SK-N-SH (cell line): ENCODE measurements at regions not wholly inside any gene's neighbourhood (a gene's known extent, or its start where the extent isn't known, plus 50 kb on each side); places are given as distances from the start of the nearest gene placed in this dataset.

ENCODE experiments used
- CTCF ChIA-PET: fragments of 300-600, 350-600 bp; formaldehyde crosslinking; extraction: SDS; loops from one replicate; lab custom pipeline; 2021; lab: Yijun Ruan, JAX
- POLR2A ChIA-PET: fragments of 350-600 bp; sonication (Branson Sonifier 250); formaldehyde crosslinking; extraction: SDS; loops from one replicate; lab custom pipeline; 2020; ENCODE audit warnings: antibody characterized with exemption, inconsistent platforms; lab: Yijun Ruan, JAX
- DNase-seq: peaks from one replicate; pipeline ENCODE4 v3.0.0; 2012
- H2AFZ ChIP-seq: fragments of 200-600 bp; sonication (generic); 2 replicates; pipeline ENCODE4 v1.8.1; 2016; ENCODE audit warnings: antibody characterized with exemption, mild to moderate bottlenecking, low read depth
- H3F3A ChIP-seq: fragments of 200-600 bp; sonication (generic); replicated peaks from 2 replicates; pipeline ENCODE3; 2016; ENCODE audit warnings: antibody characterized with exemption, mild to moderate bottlenecking; ENCODE audit not compliant: insufficient read depth
- H3K27ac ChIP-seq, 2 experiments: fragments of 200-500 bp in 1 of 2; fragments of 200-600 bp in 1 of 2; sonication (Bioruptor generic) in 1 of 2; sonication (generic), shearing (Covaris generic) in 1 of 2; 2 replicates each; pipeline versions ENCODE4 v1.5.1 to v1.6.1; 2014 to 2016; ENCODE audit warnings: low read depth in 2 of 2, inconsistent platforms in 1 of 2, low read length in 1 of 2, mild to moderate bottlenecking in 1 of 2, mixed read lengths in 1 of 2
- H3K27me3 ChIP-seq: fragments of 200-600 bp; sonication (generic), shearing (Covaris generic); 2 replicates; pipeline ENCODE4 v1.6.1; 2016; ENCODE audit warnings: mixed run types; ENCODE audit not compliant: insufficient read depth
- H3K36me3 ChIP-seq, 2 experiments: fragments of 200-500 bp in 1 of 2; fragments of 200-600 bp in 1 of 2; sonication (Bioruptor generic) in 1 of 2; sonication (generic) in 1 of 2; replicated peaks in 1 of 2; 2 replicates each; pipeline versions ENCODE3 to v1.5.1; 2014 to 2016; ENCODE audit warnings: low read length in 1 of 2, mild to moderate bottlenecking in 1 of 2; ENCODE audit not compliant: insufficient read depth in 2 of 2, control insufficient read depth in 1 of 2
- H3K4me1 ChIP-seq, 2 experiments: fragments of 200-500 bp in 1 of 2; fragments of 200-600 bp in 1 of 2; sonication (Bioruptor generic) in 1 of 2; sonication (generic), shearing (Covaris generic) in 1 of 2; 2 replicates each; pipeline versions ENCODE4 v1.5.1 to v1.6.1; 2014 to 2016; ENCODE audit warnings: low read depth in 1 of 2, low read length in 1 of 2, mixed run types in 1 of 2; ENCODE audit not compliant: insufficient read depth in 2 of 2, control insufficient read depth in 1 of 2
- H3K4me2 ChIP-seq: fragments of 200-600 bp; sonication (generic), shearing (Covaris generic); 2 replicates; pipeline ENCODE4 v1.6.1; 2017; ENCODE audit warnings: mixed run types
- H3K4me3 ChIP-seq, 2 experiments: fragments of 200-500 bp in 1 of 2; fragments of 200-600 bp in 1 of 2; sonication (Bioruptor generic) in 1 of 2; sonication (generic), shearing (Covaris generic) in 1 of 2; 2 replicates each; pipeline versions ENCODE4 v1.5.1 to v1.8.1; 2014 to 2016; ENCODE audit warnings: low read depth in 2 of 2, inconsistent platforms in 1 of 2, low read length in 1 of 2, mild to moderate bottlenecking in 1 of 2, mixed read lengths in 1 of 2, moderate library complexity in 1 of 2
- H3K79me2 ChIP-seq: fragments of 200-600 bp; sonication (generic); 2 replicates; pipeline ENCODE4 v1.8.1; 2017; ENCODE audit warnings: mild to moderate bottlenecking; ENCODE audit not compliant: insufficient read depth
- H3K9ac ChIP-seq: fragments of 200-600 bp; sonication (generic); 2 replicates; pipeline ENCODE4 v1.6.1; 2017; ENCODE audit warnings: mixed run types
- H3K9me2 ChIP-seq: fragments of 200-600 bp; sonication (generic); 2 replicates; pipeline ENCODE4 v1.6.1; 2017; ENCODE audit warnings: mixed run types
- H3K9me3 ChIP-seq: fragments of 200-600 bp; sonication (generic); 2 replicates; pipeline ENCODE4 v1.6.1; 2017; ENCODE audit warnings: mixed run types, mild to moderate bottlenecking, moderate library complexity
- H4K20me1 ChIP-seq: fragments of 200-600 bp; sonication (generic); 2 replicates; pipeline ENCODE4 v1.6.1; 2017; ENCODE audit warnings: mild to moderate bottlenecking, mixed run types; ENCODE audit not compliant: insufficient read depth
- CTCF ChIP-seq: fragments of 200-600 bp; sonication (generic); IDR thresholded peaks from 2 replicates; pipeline ENCODE4 v1.6.1; 2017; ENCODE audit warnings: antibody characterized with exemption, mild to moderate bottlenecking, moderate library complexity
- ELF1 ChIP-seq: IDR thresholded peaks from 2 replicates; pipeline ENCODE4 v1.4.0; 2012
- FOSL2 ChIP-seq: IDR thresholded peaks from 2 replicates; pipeline ENCODE4 v1.4.0; 2012; ENCODE audit warnings: low read depth, mild to moderate bottlenecking, moderate library complexity, borderline replicate concordance
- FOXM1 ChIP-seq: IDR thresholded peaks from 2 replicates; pipeline ENCODE4 v1.4.0; 2012; ENCODE audit warnings: low read depth, mild to moderate bottlenecking
- NFIC ChIP-seq: IDR thresholded peaks from 2 replicates; pipeline ENCODE4 v1.4.0; 2012; ENCODE audit warnings: borderline replicate concordance
- NRF1 ChIP-seq: IDR thresholded peaks from 2 replicates; pipeline ENCODE4 v1.6.1; 2012; ENCODE audit warnings: low read depth, mild to moderate bottlenecking, low read length
- PBX3 ChIP-seq: IDR thresholded peaks from 2 replicates; pipeline ENCODE4; 2012
- RAD21 ChIP-seq: IDR thresholded peaks from 2 replicates; pipeline ENCODE4 v1.6.1; 2012; ENCODE audit warnings: mild to moderate bottlenecking, low read length
- RXRA ChIP-seq: IDR thresholded peaks from 2 replicates; pipeline ENCODE4 v1.4.0; 2012; ENCODE audit warnings: low read depth, mild to moderate bottlenecking, borderline replicate concordance
- SIN3A ChIP-seq: IDR thresholded peaks from 2 replicates; pipeline ENCODE4 v1.6.1; 2012; ENCODE audit warnings: low read depth, mild to moderate bottlenecking, low read length, moderate library complexity, borderline replicate concordance
- TAF1 ChIP-seq: IDR thresholded peaks from 2 replicates; pipeline ENCODE4 v1.6.1; 2012; ENCODE audit warnings: low read depth, mild to moderate bottlenecking, low read length, moderate library complexity, borderline replicate concordance
- TCF12 ChIP-seq: IDR thresholded peaks from 2 replicates; pipeline ENCODE4 v1.4.0; 2012
- WGBS: methylation state at CpG from one replicate; pipeline ENCODE4 v1.1.6; 2017; ENCODE audit warnings: low lambda C conversion rate; 5-methylcytosine and 5-hydroxymethylcytosine counted together
- TF ChIP-seq, protein P1 (sequence below): fragments of 150-350 bp; IDR thresholded peaks from 2 replicates; pipeline ENCODE4 v1.6.1; 2017; ENCODE audit warnings: antibody characterized with exemption, low read length, low read depth, borderline replicate concordance
- TF ChIP-seq, protein P2 (sequence below): IDR thresholded peaks from 2 replicates; pipeline ENCODE4 v1.4.0; 2012; ENCODE audit warnings: low read depth, borderline replicate concordance
- TF ChIP-seq, protein P3 (sequence below): fragments of 150-350 bp; IDR thresholded peaks from 2 replicates; pipeline ENCODE4 v1.6.1; 2016; ENCODE audit warnings: mild to moderate bottlenecking, low read depth, low read length

GRCh38 chr2:122186761-122187222, 431.3 kb downstream of the TSN start:
- no peak overlapping the region for H3K27ac ChIP-seq
- H4K20me1 ChIP-seq = no peaks in the 10 kb centered on the region
- no peaks in the 10 kb centered on the region for H3K36me3 ChIP-seq
- no peak for DNase-seq
- ChIA-PET CTCF (no interaction called here), POLR2A (no interaction called here)
- TF ChIP-seq FOXM1 = no peak
- no peak for TF ChIP-seq RAD21
- no peak for TF ChIP-seq ELF1
- TF ChIP-seq PBX3 = no peak
- TF ChIP-seq, protein P1, sequence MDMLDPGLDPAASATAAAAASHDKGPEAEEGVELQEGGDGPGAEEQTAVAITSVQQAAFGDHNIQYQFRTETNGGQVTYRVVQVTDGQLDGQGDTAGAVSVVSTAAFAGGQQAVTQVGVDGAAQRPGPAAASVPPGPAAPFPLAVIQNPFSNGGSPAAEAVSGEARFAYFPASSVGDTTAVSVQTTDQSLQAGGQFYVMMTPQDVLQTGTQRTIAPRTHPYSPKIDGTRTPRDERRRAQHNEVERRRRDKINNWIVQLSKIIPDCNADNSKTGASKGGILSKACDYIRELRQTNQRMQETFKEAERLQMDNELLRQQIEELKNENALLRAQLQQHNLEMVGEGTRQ = no peak
- no peak for TF ChIP-seq NFIC
- TF ChIP-seq FOSL2 = no peak
- no peak for TF ChIP-seq TCF12
- TF ChIP-seq TAF1 = no peak
- TF ChIP-seq, protein P2, sequence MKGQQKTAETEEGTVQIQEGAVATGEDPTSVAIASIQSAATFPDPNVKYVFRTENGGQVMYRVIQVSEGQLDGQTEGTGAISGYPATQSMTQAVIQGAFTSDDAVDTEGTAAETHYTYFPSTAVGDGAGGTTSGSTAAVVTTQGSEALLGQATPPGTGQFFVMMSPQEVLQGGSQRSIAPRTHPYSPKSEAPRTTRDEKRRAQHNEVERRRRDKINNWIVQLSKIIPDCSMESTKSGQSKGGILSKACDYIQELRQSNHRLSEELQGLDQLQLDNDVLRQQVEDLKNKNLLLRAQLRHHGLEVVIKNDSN = no peak
- TF ChIP-seq SIN3A = no peak
- TF ChIP-seq, protein P3, sequence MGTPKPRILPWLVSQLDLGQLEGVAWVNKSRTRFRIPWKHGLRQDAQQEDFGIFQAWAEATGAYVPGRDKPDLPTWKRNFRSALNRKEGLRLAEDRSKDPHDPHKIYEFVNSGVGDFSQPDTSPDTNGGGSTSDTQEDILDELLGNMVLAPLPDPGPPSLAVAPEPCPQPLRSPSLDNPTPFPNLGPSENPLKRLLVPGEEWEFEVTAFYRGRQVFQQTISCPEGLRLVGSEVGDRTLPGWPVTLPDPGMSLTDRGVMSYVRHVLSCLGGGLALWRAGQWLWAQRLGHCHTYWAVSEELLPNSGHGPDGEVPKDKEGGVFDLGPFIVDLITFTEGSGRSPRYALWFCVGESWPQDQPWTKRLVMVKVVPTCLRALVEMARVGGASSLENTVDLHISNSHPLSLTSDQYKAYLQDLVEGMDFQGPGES = no peak
- TF ChIP-seq RXRA = no peak
- no peak for TF ChIP-seq NRF1
- TF ChIP-seq CTCF = no peak
- no peak overlapping the region for H3K9ac ChIP-seq
- no peak overlapping the region for H3K4me3 ChIP-seq
- no peaks in the 10 kb centered on the region for H3F3A ChIP-seq
- H3K79me2 ChIP-seq = no peaks in the 10 kb centered on the region
- no peaks in the 10 kb centered on the region for H3K9me2 ChIP-seq
- H3K4me1 ChIP-seq = peaks cover 0 to 3% of the 10 kb centered on the region in 2 experiments; a peak in 1 of 4 replicates
- no peaks in the 10 kb centered on the region for H3K27me3 ChIP-seq
- WGBS = 21% methylated on average over 9 of the region's 9 CpGs
- no peak overlapping the region for H2AFZ ChIP-seq
- no peaks in the 10 kb centered on the region for H3K9me3 ChIP-seq
- no peak overlapping the region for H3K4me2 ChIP-seq
